ENCODE measurements at regions not wholly inside any gene's neighbourhood (a gene's known extent, or its start where the extent isn't known, plus 50 kb on each side); places are given as distances from the start of the nearest gene placed in this dataset.

- no peak for TF ChIP-seq CTCF (conservative IDR thresholded peaks at IDR 0.05; ENCODE audit: low read depth in 2 of 2)
- TF ChIP-seq EZH2 (IDR thresholded peaks at IDR 0.05; ENCODE audit: low read depth, unreplicated experiment): no peak
- TF ChIP-seq CREB1 (CRISPR knock-in tag; IDR thresholded peaks at IDR 0.05; ENCODE audit: low read depth): no peak
- TF ChIP-seq EZH2phosphoT487 (IDR thresholded peaks at IDR 0.05; ENCODE audit: unreplicated experiment): no peak
- TF ChIP-seq POLR2AphosphoS5 (IDR thresholded peaks at IDR 0.05; ENCODE audit: low read depth): no peak
- TF ChIP-seq JUNB (IDR thresholded peaks at IDR 0.05; ENCODE audit: unreplicated experiment): no peak
- TF ChIP-seq, protein P1, sequence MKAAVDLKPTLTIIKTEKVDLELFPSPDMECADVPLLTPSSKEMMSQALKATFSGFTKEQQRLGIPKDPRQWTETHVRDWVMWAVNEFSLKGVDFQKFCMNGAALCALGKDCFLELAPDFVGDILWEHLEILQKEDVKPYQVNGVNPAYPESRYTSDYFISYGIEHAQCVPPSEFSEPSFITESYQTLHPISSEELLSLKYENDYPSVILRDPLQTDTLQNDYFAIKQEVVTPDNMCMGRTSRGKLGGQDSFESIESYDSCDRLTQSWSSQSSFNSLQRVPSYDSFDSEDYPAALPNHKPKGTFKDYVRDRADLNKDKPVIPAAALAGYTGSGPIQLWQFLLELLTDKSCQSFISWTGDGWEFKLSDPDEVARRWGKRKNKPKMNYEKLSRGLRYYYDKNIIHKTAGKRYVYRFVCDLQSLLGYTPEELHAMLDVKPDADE (IDR thresholded peaks at IDR 0.05): no peak
These were observed 341.4 kb downstream of the TNS1 start for GRCh38 chr2:217661378-217661777.
